ENCODE measurements at regions not wholly inside any gene's neighbourhood (a gene's known extent, or its start where the extent isn't known, plus 50 kb on each side); places are given as distances from the start of the nearest gene placed in this dataset.

DNA sequence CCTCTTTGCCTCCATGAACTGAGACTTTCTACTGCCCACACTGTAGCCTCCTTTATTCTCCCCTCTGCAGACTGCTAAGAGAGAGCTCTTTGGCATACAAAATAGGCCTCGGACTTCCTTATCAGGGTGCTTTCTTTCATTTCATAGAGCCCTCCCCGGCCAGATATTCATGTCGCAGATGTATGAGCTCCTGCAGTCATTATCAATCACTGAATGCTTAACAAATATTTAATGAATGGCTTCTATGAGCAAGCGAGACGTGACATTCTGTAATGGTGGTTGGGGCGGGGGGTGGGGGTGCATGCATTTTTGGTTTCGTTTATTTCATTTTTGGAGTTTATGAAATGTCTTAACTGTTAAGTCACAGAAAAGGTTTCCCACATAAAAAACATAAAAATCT, 344.8 kb upstream of the KAZN start:
- TF ChIP-seq, protein P1, sequence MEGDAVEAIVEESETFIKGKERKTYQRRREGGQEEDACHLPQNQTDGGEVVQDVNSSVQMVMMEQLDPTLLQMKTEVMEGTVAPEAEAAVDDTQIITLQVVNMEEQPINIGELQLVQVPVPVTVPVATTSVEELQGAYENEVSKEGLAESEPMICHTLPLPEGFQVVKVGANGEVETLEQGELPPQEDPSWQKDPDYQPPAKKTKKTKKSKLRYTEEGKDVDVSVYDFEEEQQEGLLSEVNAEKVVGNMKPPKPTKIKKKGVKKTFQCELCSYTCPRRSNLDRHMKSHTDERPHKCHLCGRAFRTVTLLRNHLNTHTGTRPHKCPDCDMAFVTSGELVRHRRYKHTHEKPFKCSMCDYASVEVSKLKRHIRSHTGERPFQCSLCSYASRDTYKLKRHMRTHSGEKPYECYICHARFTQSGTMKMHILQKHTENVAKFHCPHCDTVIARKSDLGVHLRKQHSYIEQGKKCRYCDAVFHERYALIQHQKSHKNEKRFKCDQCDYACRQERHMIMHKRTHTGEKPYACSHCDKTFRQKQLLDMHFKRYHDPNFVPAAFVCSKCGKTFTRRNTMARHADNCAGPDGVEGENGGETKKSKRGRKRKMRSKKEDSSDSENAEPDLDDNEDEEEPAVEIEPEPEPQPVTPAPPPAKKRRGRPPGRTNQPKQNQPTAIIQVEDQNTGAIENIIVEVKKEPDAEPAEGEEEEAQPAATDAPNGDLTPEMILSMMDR (IDR thresholded peaks at IDR 0.05), result no peak
- TF ChIP-seq EZH2 (IDR thresholded peaks at IDR 0.05; ENCODE audit: borderline replicate concordance, insufficient read depth, low read depth, low read length, poor library complexity, severe bottlenecking), result no peak

Measured in B cell (primary cell).